Common myeloid progenitor, CD34-positive (primary cell): ENCODE measurements at regions not wholly inside any gene's neighbourhood (a gene's known extent, or its start where the extent isn't known, plus 50 kb on each side); places are given as distances from the start of the nearest gene placed in this dataset.
"Not testable (repeated sequence)": the region's sequence is repeated elsewhere in the genome, so short reads cannot be mapped to it uniquely, and the experiment has no call there.

Experiments used
- CTCF ChIA-PET: fragments of 350-600 bp; sonication (Branson Sonifier 250); formaldehyde crosslinking; loops from one replicate; lab custom pipeline; 2021; ENCODE audit warnings: antibody characterized with exemption; lab: Charles Lee
- POLR2A ChIA-PET: fragments of 350-600 bp; sonication (Branson Sonifier 250); formaldehyde crosslinking; loops from one replicate; lab custom pipeline; 2021; ENCODE audit warnings: antibody characterized with exemption; lab: Charles Lee
- DNase-seq, 3 donors: peaks; one replicate each; pipeline versions ENCODE4 v3.0.0 to v3.0.0-alpha.2; 2013
- H3K27ac ChIP-seq, 2 experiments: 1 replicate in 1 of 2; 2 replicates in 1 of 2; pipeline ENCODE4 v1.7.0; 2013; ENCODE audit warnings: inconsistent platforms in 2 of 2, low read length in 2 of 2, mild to moderate bottlenecking in 2 of 2, low read depth in 1 of 2, moderate library complexity in 1 of 2; ENCODE audit not compliant: severe bottlenecking in 2 of 2, insufficient read depth in 1 of 2, poor library complexity in 1 of 2
- H3K27me3 ChIP-seq, 5 experiments: replicated peaks in 2 of 5; 1 replicate in 3 of 5; 2 replicates in 2 of 5; pipeline versions ENCODE4 v1.6.1 to v1.7.0; 2013; ENCODE audit warnings: low read length in 4 of 5, mild to moderate bottlenecking in 2 of 5, moderate library complexity in 2 of 5, inconsistent platforms in 1 of 5; ENCODE audit not compliant: insufficient read depth in 5 of 5, control insufficient read depth in 4 of 5
- H3K36me3 ChIP-seq, 4 experiments: 1 replicate in 2 of 4; 2 replicates in 2 of 4; pipeline versions ENCODE4 v1.6.1 to v1.7.0; 2013; ENCODE audit warnings: low read length in 3 of 4, control low read depth in 1 of 4, mild to moderate bottlenecking in 1 of 4; ENCODE audit not compliant: control insufficient read depth in 4 of 4, insufficient read depth in 4 of 4
- H3K4me1 ChIP-seq, 4 experiments: 1 replicate in 3 of 4; 2 replicates in 1 of 4; pipeline versions ENCODE4 v1.6.1 to v1.7.1; 2013; ENCODE audit warnings: low read length in 3 of 4, mild to moderate bottlenecking in 3 of 4, control low read depth in 1 of 4, inconsistent platforms in 1 of 4, moderate library complexity in 1 of 4; ENCODE audit not compliant: control insufficient read depth in 4 of 4, insufficient read depth in 4 of 4; ENCODE audit errors: control extremely low read depth in 1 of 4
- H3K4me3 ChIP-seq, 7 experiments: 1 replicate in 4 of 7; 2 replicates in 3 of 7; pipeline versions ENCODE4 v1.5.1 to v1.7.0; 2013; ENCODE audit warnings: mild to moderate bottlenecking in 7 of 7, low read length in 6 of 7, moderate library complexity in 6 of 7, inconsistent platforms in 2 of 7, low read depth in 2 of 7, control low read depth in 1 of 7; ENCODE audit not compliant: insufficient read depth in 4 of 7, control insufficient read depth in 1 of 7; ENCODE audit errors: extremely low read depth in 1 of 7
- H3K9me3 ChIP-seq, 5 experiments: 1 replicate in 4 of 5; 2 replicates in 1 of 5; pipeline versions ENCODE4 v1.6.1 to v1.7.1; 2013; ENCODE audit warnings: low read length in 4 of 5, mild to moderate bottlenecking in 2 of 5, inconsistent platforms in 1 of 5, low read depth in 1 of 5, moderate library complexity in 1 of 5; ENCODE audit not compliant: control insufficient read depth in 4 of 5, insufficient read depth in 2 of 5; ENCODE audit errors: control extremely low read depth in 1 of 5
- WGBS: methylation state at CpG from one replicate; pipeline ENCODE4 v1.1.5; 2013; ENCODE audit not compliant: insufficient coverage; 5-methylcytosine and 5-hydroxymethylcytosine counted together

DNA sequence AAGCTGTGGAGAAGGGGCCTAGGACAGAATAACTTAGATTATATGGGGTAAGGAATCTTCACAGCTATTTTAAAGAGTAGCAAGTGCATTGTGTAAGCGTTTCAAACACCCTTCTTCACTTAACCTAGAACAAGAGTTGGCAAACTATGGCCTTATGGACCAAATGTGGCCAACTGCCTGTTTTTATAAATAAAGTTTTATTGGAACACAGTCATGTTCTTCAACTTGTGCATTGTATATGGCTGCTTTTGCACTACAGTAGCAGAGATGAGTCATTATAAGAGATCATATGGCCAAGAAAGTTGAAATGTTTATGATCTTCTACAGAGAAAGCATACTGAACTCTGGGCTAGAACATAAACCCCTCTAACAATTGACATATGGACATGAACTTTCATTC lies 187.8 kb downstream of the ETV1 start:
- WGBS: 100% methylated on average over 1 of the region's 1 CpG
- CTCF ChIA-PET: no interaction called here
- no peak overlapping the region for H3K4me3 ChIP-seq
- no peaks in the 10 kb centered on the region for H3K4me1 ChIP-seq
- DNase-seq: no peak
- no peaks in the 10 kb centered on the region for H3K36me3 ChIP-seq
- no peaks in the 10 kb centered on the region for H3K27me3 ChIP-seq
- POLR2A ChIA-PET: no interaction called here
- no peaks in the 10 kb centered on the region for H3K9me3 ChIP-seq
- H3K27ac ChIP-seq: no peak overlapping the region

GRCh38 chr7:13802651-13803050 lies 186.8 kb downstream of the ETV1 start:
- no peaks in the 10 kb centered on the region for H3K9me3 ChIP-seq
- H3K36me3 ChIP-seq: no peaks in the 10 kb centered on the region
- no peak overlapping the region for H3K27ac ChIP-seq
- CTCF ChIA-PET: no interaction called here
- POLR2A ChIA-PET: no interaction called here
- H3K27me3 ChIP-seq: no peaks in the 10 kb centered on the region
- H3K4me1 ChIP-seq: no peaks in the 10 kb centered on the region
- DNase-seq: no peak
- no peak overlapping the region for H3K4me3 ChIP-seq
- WGBS: no CpG with 5 or more reads among the region's 1 CpG

DNA sequence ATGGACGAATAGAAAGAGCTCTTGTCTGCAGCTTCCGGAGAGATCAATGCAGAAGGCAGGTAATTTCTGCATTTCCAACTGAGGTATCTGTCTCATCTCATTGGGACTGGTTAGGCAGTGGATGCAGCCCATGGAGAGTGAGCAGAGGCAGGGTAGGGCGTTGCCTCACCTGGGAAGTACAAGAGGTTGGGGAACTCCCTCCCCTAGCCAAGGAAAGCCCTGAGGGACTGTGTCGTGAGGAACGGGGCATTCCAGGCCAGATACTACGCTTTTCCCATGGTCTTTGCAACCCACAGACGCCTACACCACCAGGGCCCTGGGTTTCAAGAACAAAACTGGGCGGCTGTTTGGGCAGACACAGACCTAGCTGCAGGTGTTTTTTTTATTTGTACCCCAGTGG lies 186.3 kb downstream of the ETV1 start:
- no peaks in the 10 kb centered on the region for H3K27me3 ChIP-seq
- no peak overlapping the region for H3K4me3 ChIP-seq
- ChIA-PET CTCF (no interaction called here), POLR2A (no interaction called here)
- H3K4me1 ChIP-seq: no peaks in the 10 kb centered on the region
- H3K36me3 ChIP-seq: no peaks in the 10 kb centered on the region
- DNase-seq: no peak
- whole genome bisulfite sequencing: over 99% methylated on average over 8 of the region's 8 CpGs
- no peak overlapping the region for H3K27ac ChIP-seq
- no peaks in the 10 kb centered on the region for H3K9me3 ChIP-seq

- CTCF ChIA-PET: interaction anchor here (0.7 kb wide), 1 partner anchor 1387 kb away, joined by 3 read pairs; no protein-coding TSS in a partner anchor
- H3K9me3 ChIP-seq, POLR2A ChIA-PET, H3K27me3 ChIP-seq, H3K36me3 ChIP-seq, H3K27ac ChIP-seq, DNase-seq, H3K4me3 ChIP-seq, H3K4me1 ChIP-seq: not testable (repeated sequence)
- WGBS: 98% methylated on average over 9 of the region's 33 CpGs
Observed at GRCh38 chr7:13806089-13806867, 183.2 kb downstream of the ETV1 start.

GRCh38 chr7:13817230-13817629 lies 172.2 kb downstream of the ETV1 start:
- POLR2A ChIA-PET, H3K4me3 ChIP-seq, CTCF ChIA-PET, DNase-seq, H3K4me1 ChIP-seq, H3K36me3 ChIP-seq, H3K27ac ChIP-seq, H3K27me3 ChIP-seq, H3K9me3 ChIP-seq: not testable (repeated sequence)

DNA sequence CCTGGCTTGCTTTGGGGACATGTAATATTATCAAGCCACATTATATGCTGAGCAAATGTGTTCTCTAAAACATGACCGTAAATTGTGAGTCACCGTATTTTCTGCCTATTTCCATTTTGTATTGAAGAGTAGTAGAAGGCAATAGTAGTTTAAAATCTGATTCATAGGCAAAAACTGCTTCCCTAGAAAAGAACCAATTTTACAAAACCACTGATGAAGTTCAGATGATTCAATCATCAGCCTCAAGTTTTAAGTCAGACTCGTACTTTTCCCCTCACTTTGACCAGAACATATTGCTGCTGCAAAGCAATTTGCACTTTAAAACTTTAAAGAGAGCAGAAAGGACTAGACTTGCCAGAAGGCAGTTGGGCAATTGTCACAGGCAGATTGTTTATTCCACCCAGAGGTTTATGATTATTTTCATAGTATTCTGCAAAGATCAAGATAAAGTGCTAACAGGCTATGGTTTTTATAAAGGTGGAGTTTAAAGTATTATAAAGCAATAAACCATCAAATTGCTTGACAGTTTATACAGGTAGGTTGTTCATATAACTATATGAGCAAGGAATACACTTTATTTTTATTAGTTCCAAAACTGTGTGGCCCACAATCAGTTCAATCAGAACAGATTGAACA lies 168.2 kb downstream of the ETV1 start:
- no peak for DNase-seq
- 94% methylated on average over 2 of the region's 3 CpGs for WGBS
- ChIA-PET POLR2A (no interaction called here), CTCF (no interaction called here)
- Histone ChIP-seq H3K4me3 (no peak overlapping the region), H3K4me1 (no peaks in the 10 kb centered on the region), H3K27ac (no peak overlapping the region), H3K36me3 (no peaks in the 10 kb centered on the region), H3K27me3 (no peaks in the 10 kb centered on the region), H3K9me3 (peaks cover 0 to 2% (median 0%) of the 10 kb centered on the region in 5 experiments)

DNA sequence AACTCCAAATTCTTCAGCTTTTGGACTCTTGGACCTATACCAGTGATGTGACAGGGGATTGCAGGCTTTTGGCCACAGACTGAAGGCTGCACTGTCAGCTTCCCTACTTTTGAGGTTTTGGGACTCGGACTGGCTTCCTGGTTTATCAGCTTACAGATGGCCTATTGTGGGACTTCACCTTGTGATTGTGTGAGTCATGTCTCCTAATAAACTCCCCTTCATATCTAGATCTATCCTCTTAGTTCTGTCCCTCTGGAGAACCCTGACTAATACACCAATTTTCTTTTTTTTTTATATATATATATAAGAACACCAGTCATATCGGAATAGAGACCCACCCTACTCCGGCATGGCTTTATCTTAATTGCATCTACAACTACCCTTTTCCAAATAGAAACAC lies 166.8 kb downstream of the ETV1 start:
- Histone ChIP-seq H3K27ac (no peak overlapping the region), H3K9me3 (peaks cover 0 to 2% (median 0%) of the 10 kb centered on the region in 5 experiments), H3K27me3 (no peaks in the 10 kb centered on the region), H3K4me1 (no peaks in the 10 kb centered on the region), H3K36me3 (no peaks in the 10 kb centered on the region), H3K4me3 (no peak overlapping the region)
- no peak for DNase-seq
- ChIA-PET POLR2A (no interaction called here), CTCF (no interaction called here)
- WGBS: no CpG with 5 or more reads among the region's 3 CpGs
